ENCODE measurements at regions not wholly inside any gene's neighbourhood (a gene's known extent, or its start where the extent isn't known, plus 50 kb on each side); places are given as distances from the start of the nearest gene placed in this dataset.
A peak's percentile ranks its signal among the peaks of the same experiment; 100 is the strongest.

- TF ChIP-seq SPI1 (IDR thresholded peaks at IDR 0.05; ENCODE audit: low read depth, low read length) (no peak), PAX5 (IDR thresholded peaks at IDR 0.05; ENCODE audit: insufficient read depth, low read length, severe bottlenecking) (no peak), TAF1 (IDR thresholded peaks at IDR 0.05; ENCODE audit: low read depth, low read length) (no peak), POLR2AphosphoS5 (IDR thresholded peaks at IDR 0.05; ENCODE audit: low read depth, low read length) (no peak), POLR2A (IDR thresholded peaks at IDR 0.05; ENCODE audit: low read depth, low read length) (no peak), POU2F2 (IDR thresholded peaks at IDR 0.05; ENCODE audit: low read depth, low read length) (no peak)
- no peak for FAIRE-seq
These were observed 99.0 kb upstream of the KIF26B start for GRCh38 chr1:245055752-245056151.

GRCh38 chr1:245054507-245055270 is 100.1 kb upstream of the KIF26B start:
- no peak for TF ChIP-seq POU2F2 (IDR thresholded peaks at IDR 0.05; ENCODE audit: low read depth, low read length)
- TF ChIP-seq POLR2AphosphoS5 (IDR thresholded peaks at IDR 0.05; ENCODE audit: low read depth, low read length) = no peak
- no peak for TF ChIP-seq PAX5 (IDR thresholded peaks at IDR 0.05; ENCODE audit: insufficient read depth, low read length, severe bottlenecking)
- TF ChIP-seq POLR2A (IDR thresholded peaks at IDR 0.05; ENCODE audit: low read depth, low read length) = no peak
- no peak for TF ChIP-seq TAF1 (IDR thresholded peaks at IDR 0.05; ENCODE audit: low read depth, low read length)
- no peak for TF ChIP-seq SPI1 (IDR thresholded peaks at IDR 0.05; ENCODE audit: low read depth, low read length)
- FAIRE-seq (no peak), DNase-seq (ENCODE audit: insufficient read length, low spot score) (no peak)

More at GRCh38 chr1:245055752-245056151, 99.0 kb upstream of the KIF26B start:
- no peak for DNase-seq (ENCODE audit: insufficient read length, low spot score)

GRCh38 chr1:245054105-245054504 is 100.7 kb upstream of the KIF26B start:
- TF ChIP-seq TAF1 (IDR thresholded peaks at IDR 0.05; ENCODE audit: low read depth, low read length) (no peak), POU2F2 (IDR thresholded peaks at IDR 0.05; ENCODE audit: low read depth, low read length) (no peak), POLR2A (IDR thresholded peaks at IDR 0.05; ENCODE audit: low read depth, low read length) (no peak), POLR2AphosphoS5 (IDR thresholded peaks at IDR 0.05; ENCODE audit: low read depth, low read length) (no peak), SPI1 (IDR thresholded peaks at IDR 0.05; ENCODE audit: low read depth, low read length) (no peak), PAX5 (IDR thresholded peaks at IDR 0.05; ENCODE audit: insufficient read depth, low read length, severe bottlenecking) (no peak)
- FAIRE-seq (no peak), DNase-seq (ENCODE audit: insufficient read length, low spot score) (no peak)

- TF ChIP-seq POU2F2 (IDR thresholded peaks at IDR 0.05; ENCODE audit: low read depth, low read length) (no peak), PAX5 (IDR thresholded peaks at IDR 0.05; ENCODE audit: insufficient read depth, low read length, severe bottlenecking) (no peak), POLR2A (IDR thresholded peaks at IDR 0.05; ENCODE audit: low read depth, low read length) (no peak), SPI1 (IDR thresholded peaks at IDR 0.05; ENCODE audit: low read depth, low read length) (no peak), TAF1 (IDR thresholded peaks at IDR 0.05; ENCODE audit: low read depth, low read length) (no peak), POLR2AphosphoS5 (IDR thresholded peaks at IDR 0.05; ENCODE audit: low read depth, low read length) (no peak)
- DNase-seq (ENCODE audit: insufficient read length, low spot score) = no peak
- no peak for FAIRE-seq
These were observed 102.5 kb upstream of the KIF26B start for GRCh38 chr1:245052258-245052657.

GRCh38 chr1:245051349-245052221 is 103.2 kb upstream of the KIF26B start:
- DNase-seq (ENCODE audit: insufficient read length, low spot score) (no peak), FAIRE-seq (peak; percentile 13)
- TF ChIP-seq PAX5 (IDR thresholded peaks at IDR 0.05; ENCODE audit: insufficient read depth, low read length, severe bottlenecking) (no peak), POLR2AphosphoS5 (IDR thresholded peaks at IDR 0.05; ENCODE audit: low read depth, low read length) (no peak), TAF1 (IDR thresholded peaks at IDR 0.05; ENCODE audit: low read depth, low read length) (no peak)

GRCh38 chr1:245046769-245047168 is 108.0 kb upstream of the KIF26B start:
- no peak for TF ChIP-seq TAF1 (IDR thresholded peaks at IDR 0.05; ENCODE audit: low read depth, low read length)
- no peak for TF ChIP-seq PAX5 (IDR thresholded peaks at IDR 0.05; ENCODE audit: insufficient read depth, low read length, severe bottlenecking)
- no peak for TF ChIP-seq POU2F2 (IDR thresholded peaks at IDR 0.05; ENCODE audit: low read depth, low read length)
- no peak for TF ChIP-seq SPI1 (IDR thresholded peaks at IDR 0.05; ENCODE audit: low read depth, low read length)
- TF ChIP-seq POLR2AphosphoS5 (IDR thresholded peaks at IDR 0.05; ENCODE audit: low read depth, low read length) = no peak
- TF ChIP-seq POLR2A (IDR thresholded peaks at IDR 0.05; ENCODE audit: low read depth, low read length) = no peak
- FAIRE-seq = no peak
- no peak for DNase-seq (ENCODE audit: insufficient read length, low spot score)

- DNase-seq (ENCODE audit: insufficient read length, low spot score) = no peak
- no peak for TF ChIP-seq SPI1 (IDR thresholded peaks at IDR 0.05; ENCODE audit: low read depth, low read length)
- TF ChIP-seq TAF1 (IDR thresholded peaks at IDR 0.05; ENCODE audit: low read depth, low read length) = no peak
- TF ChIP-seq PAX5 (IDR thresholded peaks at IDR 0.05; ENCODE audit: insufficient read depth, low read length, severe bottlenecking) = no peak
- TF ChIP-seq POLR2A (IDR thresholded peaks at IDR 0.05; ENCODE audit: low read depth, low read length) = no peak
- no peak for TF ChIP-seq POLR2AphosphoS5 (IDR thresholded peaks at IDR 0.05; ENCODE audit: low read depth, low read length)
- TF ChIP-seq POU2F2 (IDR thresholded peaks at IDR 0.05; ENCODE audit: low read depth, low read length) = no peak
- no peak for FAIRE-seq
These were observed 108.5 kb upstream of the KIF26B start for GRCh38 chr1:245046315-245046714.

- DNase-seq (ENCODE audit: insufficient read length, low spot score) (no peak), FAIRE-seq (no peak)
- no peak for TF ChIP-seq POLR2AphosphoS5 (IDR thresholded peaks at IDR 0.05; ENCODE audit: low read depth, low read length)
These were observed 109.5 kb upstream of the KIF26B start for GRCh38 chr1:245045087-245045881.

- no peak for TF ChIP-seq PAX5 (IDR thresholded peaks at IDR 0.05; ENCODE audit: insufficient read depth, low read length, severe bottlenecking)
- no peak for TF ChIP-seq POU2F2 (IDR thresholded peaks at IDR 0.05; ENCODE audit: low read depth, low read length)
- no peak for TF ChIP-seq TAF1 (IDR thresholded peaks at IDR 0.05; ENCODE audit: low read depth, low read length)
- TF ChIP-seq POLR2A (IDR thresholded peaks at IDR 0.05; ENCODE audit: low read depth, low read length) = no peak
- no peak for TF ChIP-seq SPI1 (IDR thresholded peaks at IDR 0.05; ENCODE audit: low read depth, low read length)
- TF ChIP-seq POLR2AphosphoS5 (IDR thresholded peaks at IDR 0.05; ENCODE audit: low read depth, low read length) = no peak
- DNase-seq (ENCODE audit: insufficient read length, low spot score) (no peak), FAIRE-seq (no peak)
These were observed 111.2 kb upstream of the KIF26B start for GRCh38 chr1:245043611-245043940.
